HT1080 (cell line): ENCODE measurements at regions not wholly inside any gene's neighbourhood (a gene's known extent, or its start where the extent isn't known, plus 50 kb on each side); places are given as distances from the start of the nearest gene placed in this dataset.

Experiments used
- DNase-seq: peaks from one replicate; pipeline ENCODE4 v3.0.0-alpha.2; 2015; ENCODE audit warnings: low read depth

DNA sequence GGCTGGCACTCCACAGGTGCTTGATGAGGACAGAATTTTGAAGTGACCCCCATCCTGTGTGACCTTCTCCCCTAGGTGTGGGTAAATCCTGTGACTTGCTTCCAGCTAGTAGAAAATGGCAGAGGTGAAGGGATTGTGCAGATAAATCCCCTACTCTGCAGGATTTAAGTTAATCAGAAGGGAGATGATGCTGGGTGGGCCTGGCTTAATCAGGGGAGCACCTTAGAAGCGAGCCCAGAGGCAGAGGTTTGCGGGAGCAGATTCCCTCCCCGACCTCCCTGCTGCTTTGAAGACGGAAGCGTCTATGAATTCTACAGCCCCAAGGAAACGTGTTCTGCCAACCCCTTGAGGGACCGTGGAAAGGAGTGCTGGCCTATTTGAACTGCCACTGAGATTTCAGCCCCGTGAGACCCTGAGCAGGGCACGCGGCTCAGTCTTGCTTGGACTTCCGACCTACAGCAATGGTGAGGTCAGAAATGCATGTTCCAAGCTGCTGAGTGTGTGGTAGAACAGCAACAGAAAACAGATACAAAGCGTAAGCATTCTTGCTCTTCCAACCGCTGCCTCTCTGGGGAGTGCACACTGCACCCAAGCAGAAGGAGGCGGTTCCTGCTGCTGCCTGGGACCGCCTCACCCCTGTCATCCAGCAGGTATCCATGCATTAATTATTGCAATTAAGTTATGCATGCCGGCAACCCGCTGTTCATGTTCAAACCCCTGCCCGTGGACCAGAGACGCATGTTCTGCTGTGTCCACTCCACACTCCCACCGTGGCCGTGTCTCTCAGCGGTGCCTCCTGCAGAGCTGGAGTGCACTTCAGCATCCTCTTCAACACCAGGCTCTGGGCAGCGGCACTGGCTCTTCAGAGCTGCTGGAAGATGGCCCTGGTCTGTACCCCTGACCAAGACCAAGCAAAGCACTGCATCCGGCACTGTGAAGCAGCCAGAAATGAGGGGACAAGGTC, 54.6 kb upstream of the RXRA start:
- no peak for DNase-seq

DNA sequence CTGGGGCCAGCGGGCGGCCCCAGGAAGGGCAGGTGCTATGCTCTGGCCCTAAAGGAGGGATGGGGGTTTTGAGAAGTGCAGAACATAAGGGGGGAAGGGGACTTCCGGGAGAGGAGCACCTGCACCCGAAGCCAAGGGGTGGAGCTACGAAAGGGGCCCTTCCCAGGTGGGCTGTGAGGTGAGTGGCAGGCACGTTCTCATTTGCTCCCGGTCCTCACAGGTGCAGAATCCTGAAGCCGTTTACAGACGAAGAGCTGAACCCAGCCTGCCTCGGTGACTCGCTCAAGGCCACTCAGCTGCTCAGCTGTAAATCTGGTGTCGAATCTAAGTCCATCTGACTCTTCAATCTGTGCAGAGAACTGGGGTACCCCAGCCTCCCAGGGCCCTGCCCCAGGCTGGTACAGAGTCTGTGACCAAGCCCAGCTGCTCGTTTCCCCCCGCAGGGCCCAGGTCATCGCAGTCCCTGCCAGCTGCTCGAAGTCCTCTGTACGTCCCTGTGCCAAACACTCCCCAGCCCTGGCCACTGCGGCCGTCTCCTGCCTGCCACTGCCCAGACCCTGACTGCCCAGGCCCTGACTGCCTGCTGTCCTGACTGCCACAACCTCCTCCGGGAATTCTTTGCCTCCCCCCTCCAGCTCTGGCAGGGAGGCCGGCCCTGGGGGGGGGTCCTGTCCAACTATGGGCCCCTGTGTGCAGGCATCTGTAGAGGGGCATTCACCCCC, 53.8 kb upstream of the RXRA start:
- DNase-seq: no peak

DNA sequence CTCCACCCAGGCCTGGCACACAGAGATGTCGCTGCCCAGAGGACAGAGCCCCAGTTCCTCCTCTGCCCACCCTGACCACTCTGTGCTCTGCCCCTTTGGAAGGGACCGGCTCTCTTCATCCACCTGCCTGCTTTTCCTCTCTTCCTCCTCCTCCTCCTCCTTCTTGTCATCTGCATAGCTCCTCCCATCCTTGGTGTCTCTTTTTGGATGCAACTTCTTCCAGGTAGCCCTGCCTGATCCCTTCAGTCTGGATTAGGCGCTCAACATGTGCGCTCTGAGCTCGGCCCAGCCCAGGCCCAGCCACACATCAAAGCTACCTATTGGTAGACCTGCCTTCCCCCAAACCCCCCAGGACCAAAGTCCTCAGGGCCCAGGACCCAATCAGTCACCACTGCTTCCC, 52.6 kb upstream of the RXRA start:
- no peak for DNase-seq

DNA sequence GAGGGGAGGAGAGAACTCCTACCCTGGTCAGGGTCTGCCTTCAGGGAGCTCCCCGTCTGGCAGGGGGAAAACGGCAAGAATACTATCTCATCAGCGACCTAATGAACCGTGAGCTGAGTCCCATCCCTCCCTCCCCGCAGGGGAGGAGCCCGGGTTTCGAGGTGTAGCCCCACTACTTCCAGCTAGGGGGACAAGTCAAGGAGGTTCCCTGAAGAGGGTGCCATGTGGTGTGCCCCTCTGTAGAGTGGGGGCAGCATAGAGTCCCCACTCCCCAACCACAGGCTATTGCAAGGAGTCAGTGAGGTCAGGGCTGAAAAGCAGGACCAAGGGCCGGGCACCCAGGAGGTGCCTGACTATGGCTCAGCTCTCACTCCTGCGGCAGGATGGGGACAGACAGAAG, 50.9 kb upstream of the RXRA start:
- no peak for DNase-seq

DNA sequence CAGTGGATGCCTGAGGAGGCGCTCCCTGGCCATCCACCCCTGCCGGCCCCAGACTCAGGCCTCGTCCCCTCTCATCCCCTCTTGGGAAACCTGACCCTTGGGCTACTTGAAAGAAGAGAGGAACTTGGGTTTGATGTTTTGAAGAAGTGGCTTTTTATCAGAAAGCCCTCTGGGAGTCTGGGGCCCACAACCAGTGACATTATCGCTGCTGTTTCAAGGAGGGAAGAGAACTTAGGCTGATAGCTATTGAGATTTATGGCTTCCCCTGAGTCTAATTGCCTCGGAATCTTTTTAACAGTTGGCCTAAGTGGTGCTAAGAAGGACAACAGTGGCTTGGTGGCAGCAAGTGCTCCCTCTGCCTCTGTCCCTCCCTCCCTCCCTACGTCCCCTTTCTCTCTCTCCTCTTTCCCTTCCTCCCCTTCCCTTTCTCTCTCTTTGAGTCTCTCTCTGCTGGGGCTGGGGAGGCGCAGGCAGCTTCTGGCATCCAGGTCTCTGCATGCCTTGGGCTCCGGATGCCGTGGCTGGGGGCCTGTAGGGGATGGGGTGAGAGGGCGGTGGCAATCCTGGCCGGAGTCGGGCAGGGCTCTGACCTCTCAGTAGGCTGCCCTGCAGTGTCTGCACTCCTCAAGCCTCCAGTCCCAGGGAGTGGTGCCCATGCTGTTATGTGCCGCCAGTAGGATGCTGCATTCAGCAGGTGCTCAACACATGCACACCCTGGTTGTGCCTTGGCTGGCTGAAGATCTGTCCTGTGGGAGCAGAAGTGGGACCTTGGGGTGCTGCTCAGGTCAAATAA, 49.6 kb upstream of the RXRA start:
- DNase-seq: no peak
